Liver (tissue), 8 donors: ENCODE measurements at regions not wholly inside any gene's neighbourhood (a gene's known extent, or its start where the extent isn't known, plus 50 kb on each side); places are given as distances from the start of the nearest gene placed in this dataset.

Source experiments
- DNase-seq: peaks from one replicate; pipeline ENCODE4 v3.0.0-alpha.2; 2017; ENCODE audit warnings: low spot score
- H3K27ac ChIP-seq, 2 donors: one replicate each; pipeline ENCODE4 v1.7.0; 2013; ENCODE audit warnings: inconsistent platforms in 2 of 2, low read length in 2 of 2, control low read depth in 1 of 2, low read depth in 1 of 2, mild to moderate bottlenecking in 1 of 2
- H3K27me3 ChIP-seq, 4 donors: one replicate each; pipeline versions ENCODE4 v1.6.1 to v1.7.0; 2013; ENCODE audit warnings: low read length in 3 of 4, inconsistent platforms in 1 of 4, mild to moderate bottlenecking in 1 of 4, moderate library complexity in 1 of 4; ENCODE audit not compliant: control insufficient read depth in 4 of 4, insufficient read depth in 4 of 4
- H3K36me3 ChIP-seq, 4 donors: one replicate each; pipeline versions ENCODE4 v1.6.1 to v1.7.0; 2013; ENCODE audit warnings: low read length in 3 of 4, mild to moderate bottlenecking in 3 of 4, low read depth in 1 of 4, moderate library complexity in 1 of 4; ENCODE audit not compliant: control insufficient read depth in 4 of 4, insufficient read depth in 3 of 4
- H3K4me1 ChIP-seq, 4 donors: one replicate each; pipeline versions ENCODE4 v1.6.1 to v1.7.0; 2013; ENCODE audit warnings: low read length in 3 of 4, mild to moderate bottlenecking in 3 of 4, moderate library complexity in 1 of 4; ENCODE audit not compliant: control insufficient read depth in 4 of 4, insufficient read depth in 4 of 4
- H3K4me3 ChIP-seq, 3 donors: one replicate each; pipeline versions ENCODE4 v1.6.1 to v1.7.0; 2013; ENCODE audit warnings: low read length in 3 of 3, control low read depth in 1 of 3, low read depth in 1 of 3, mild to moderate bottlenecking in 1 of 3
- H3K9ac ChIP-seq, 2 donors: one replicate each; pipeline ENCODE4 v1.7.0; 2013; ENCODE audit warnings: low read length in 2 of 2, mild to moderate bottlenecking in 2 of 2, moderate library complexity in 2 of 2, control low read depth in 1 of 2, low read depth in 1 of 2
- H3K9me3 ChIP-seq, 4 donors: one replicate each; pipeline versions ENCODE4 v1.6.1 to v1.7.0; 2013; ENCODE audit warnings: low read length in 3 of 4; ENCODE audit not compliant: control insufficient read depth in 4 of 4
- ATF3 ChIP-seq: IDR thresholded peaks from 2 replicates; pipeline ENCODE4 v1.6.1; 2016; ENCODE audit warnings: antibody characterized with exemption
- CTCF ChIP-seq: fragments of 150-350 bp; IDR thresholded peaks from 2 replicates; pipeline ENCODE4 v1.5.1; 2017; ENCODE audit warnings: improper control_type of control experiment, low read depth, low read length; ENCODE audit not compliant: missing input control
- EGR1 ChIP-seq, 2 donors: IDR thresholded peaks; 2 replicates each; pipeline ENCODE4 v1.6.1; 2016 to 2018; ENCODE audit warnings: antibody characterized with exemption in 2 of 2, low read depth in 2 of 2
- FOXA1 ChIP-seq: IDR thresholded peaks from 2 replicates; pipeline ENCODE4 v1.6.1; 2016; ENCODE audit warnings: antibody characterized with exemption
- FOXA2 ChIP-seq: IDR thresholded peaks from 2 replicates; pipeline ENCODE4 v1.6.1; 2016; ENCODE audit warnings: antibody characterized with exemption
- GABPA ChIP-seq, 2 donors: IDR thresholded peaks in 1 of 2; conservative IDR thresholded peaks in 1 of 2; 2 replicates each; pipeline ENCODE4 v1.6.1; 2016; ENCODE audit warnings: antibody characterized with exemption in 2 of 2, mild to moderate bottlenecking in 1 of 2, moderate library complexity in 1 of 2
- HNF4A ChIP-seq, 2 donors: conservative IDR thresholded peaks; 2 replicates each; pipeline ENCODE4 v1.6.1; 2016; ENCODE audit warnings: antibody characterized with exemption in 2 of 2, mild to moderate bottlenecking in 2 of 2
- HNF4G ChIP-seq: IDR thresholded peaks from 2 replicates; pipeline ENCODE4 v1.6.1; 2016; ENCODE audit warnings: antibody characterized with exemption
- JUND ChIP-seq, 2 donors: IDR thresholded peaks; 2 replicates each; pipeline ENCODE4 v1.6.1; 2016; ENCODE audit warnings: antibody characterized with exemption in 2 of 2
- MAX ChIP-seq: IDR thresholded peaks from 2 replicates; pipeline ENCODE4 v1.6.1; 2016; ENCODE audit warnings: antibody characterized with exemption
- NR2F2 ChIP-seq: IDR thresholded peaks from 2 replicates; pipeline ENCODE4 v1.6.1; 2016; ENCODE audit warnings: antibody characterized with exemption
- RAD21 ChIP-seq, 2 donors: IDR thresholded peaks; 2 replicates each; pipeline ENCODE4 v1.6.1; 2016; ENCODE audit warnings: antibody characterized with exemption in 2 of 2, mild to moderate bottlenecking in 2 of 2
- REST ChIP-seq: IDR thresholded peaks from 2 replicates; pipeline ENCODE4 v1.6.1; 2016; ENCODE audit warnings: antibody characterized with exemption, mild to moderate bottlenecking
- RXRA ChIP-seq, 2 donors: IDR thresholded peaks; 2 replicates each; pipeline ENCODE4 v1.6.1; 2017 to 2018; ENCODE audit warnings: antibody characterized with exemption in 2 of 2, mild to moderate bottlenecking in 1 of 2
- SP1 ChIP-seq: IDR thresholded peaks from 2 replicates; pipeline ENCODE4 v1.6.1; 2018; ENCODE audit warnings: antibody characterized with exemption, mild to moderate bottlenecking
- TAF1 ChIP-seq: conservative IDR thresholded peaks from 2 replicates; pipeline ENCODE4 v1.6.1; 2016; ENCODE audit warnings: antibody characterized with exemption, mild to moderate bottlenecking
- YY1 ChIP-seq: IDR thresholded peaks from 2 replicates; pipeline ENCODE4 v1.6.1; 2016; ENCODE audit warnings: antibody characterized with exemption, mild to moderate bottlenecking
- ZBTB33 ChIP-seq: IDR thresholded peaks from 2 replicates; pipeline ENCODE4 v1.6.1; 2016; ENCODE audit warnings: antibody characterized with exemption
- WGBS: extraction: QIAGEN DNeasy Blood & Tissue Kit; methylation state at CpG from one replicate; pipeline ENCODE4 v1.1.7; 2013; 5-methylcytosine and 5-hydroxymethylcytosine counted together
- donor health status: healthy.
- donor health status: healthy.
- donor health status: healthy.
- donor health status: healthy.
- donor health status: healthy.

GRCh38 chr10:81093056-81093455 lies 555.4 kb downstream of the SH2D4B start:
- H3K4me1 ChIP-seq, result no peaks in the 10 kb centered on the region
- no peak for TF ChIP-seq NR2F2
- TF ChIP-seq RAD21 (IDR thresholded peaks at IDR 0.05), result no peak
- no peak for TF ChIP-seq MAX
- TF ChIP-seq GABPA (IDR thresholded peaks at IDR 0.05 in 1 of 2, conservative IDR thresholded peaks at IDR 0.05 in 1 of 2), result no peak
- no peak for TF ChIP-seq FOXA1
- TF ChIP-seq JUND (IDR thresholded peaks at IDR 0.05), result no peak
- no peak for TF ChIP-seq HNF4G
- no peak for TF ChIP-seq TAF1
- no peak for TF ChIP-seq FOXA2
- no peak for TF ChIP-seq RXRA (IDR thresholded peaks at IDR 0.05)
- H3K27ac ChIP-seq, result no peak overlapping the region
- no peaks in the 10 kb centered on the region for H3K9me3 ChIP-seq
- H3K36me3 ChIP-seq, result no peaks in the 10 kb centered on the region
- no peak overlapping the region for H3K4me3 ChIP-seq
- 89% methylated on average over 6 of the region's 6 CpGs for WGBS
- DNase-seq, result no peak
- H3K27me3 ChIP-seq, result no peaks in the 10 kb centered on the region
- H3K9ac ChIP-seq, result no peak overlapping the region

GRCh38 chr10:81095238-81095637 lies 557.5 kb downstream of the SH2D4B start:
- TF ChIP-seq FOXA1, result no peak
- TF ChIP-seq RXRA (IDR thresholded peaks at IDR 0.05), result no peak
- TF ChIP-seq EGR1 (IDR thresholded peaks at IDR 0.05; ENCODE audit: low read depth in 2 of 2), result no peak
- TF ChIP-seq GABPA (IDR thresholded peaks at IDR 0.05 in 1 of 2, conservative IDR thresholded peaks at IDR 0.05 in 1 of 2), result no peak
- no peak for TF ChIP-seq REST
- no peak for TF ChIP-seq TAF1
- no peak for TF ChIP-seq ATF3
- TF ChIP-seq HNF4G, result no peak
- TF ChIP-seq SP1, result no peak
- TF ChIP-seq FOXA2, result no peak
- TF ChIP-seq NR2F2, result no peak
- no peak for TF ChIP-seq YY1
- no peak for TF ChIP-seq JUND (IDR thresholded peaks at IDR 0.05)
- TF ChIP-seq CTCF, result no peak
- no peak for TF ChIP-seq ZBTB33
- no peak for TF ChIP-seq MAX
- no peak for TF ChIP-seq HNF4A (conservative IDR thresholded peaks at IDR 0.05)
- no peak for TF ChIP-seq RAD21 (IDR thresholded peaks at IDR 0.05)
- Histone ChIP-seq H3K9ac (no peak overlapping the region), H3K27me3 (no peaks in the 10 kb centered on the region), H3K36me3 (no peaks in the 10 kb centered on the region), H3K4me1 (no peaks in the 10 kb centered on the region), H3K9me3 (peaks cover 0 to 1% (median 0%) of the 10 kb centered on the region in 4 donors), H3K4me3 (no peak overlapping the region), H3K27ac (no peak overlapping the region)
- WGBS, result 89% methylated on average over 2 of the region's 2 CpGs
- DNase-seq, result no peak
